ENCODE measurements at regions not wholly inside any gene's neighbourhood (a gene's known extent, or its start where the extent isn't known, plus 50 kb on each side); places are given as distances from the start of the nearest gene placed in this dataset.

GRCh38 chr7:12053561-12053960 lies 157.5 kb upstream of the TMEM106B start:
- no peak for TF ChIP-seq EZH2 (IDR thresholded peaks at IDR 0.05; ENCODE audit: low read depth, unreplicated experiment)
- no peak for TF ChIP-seq CTCF (conservative IDR thresholded peaks at IDR 0.05; ENCODE audit: low read depth in 2 of 2)
- TF ChIP-seq POLR2AphosphoS5 (IDR thresholded peaks at IDR 0.05; ENCODE audit: low read depth), result no peak
